ENCODE measurements at regions not wholly inside any gene's neighbourhood (a gene's known extent, or its start where the extent isn't known, plus 50 kb on each side); places are given as distances from the start of the nearest gene placed in this dataset.

GRCh38 chr5:56479126-56479525 lies 246.0 kb upstream of the ANKRD55 start:
- no peak for DNase-seq

DNA sequence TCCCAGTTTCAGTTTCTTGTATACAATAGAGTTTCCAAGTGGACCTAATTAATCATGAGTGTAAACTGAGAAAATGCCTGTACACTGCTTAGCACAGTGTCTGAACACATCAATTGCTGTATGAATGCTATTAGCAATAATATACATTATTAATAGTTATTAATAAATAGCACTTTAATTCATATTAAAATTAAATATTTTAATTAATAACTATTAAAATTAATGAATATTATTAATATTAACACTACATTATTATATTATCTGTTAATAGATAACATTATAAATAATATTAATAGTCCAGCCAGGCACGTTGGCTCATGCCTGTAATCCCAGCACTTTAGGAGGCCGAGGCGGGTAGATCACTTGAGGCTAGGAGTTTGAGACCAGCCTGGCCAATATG lies 244.9 kb upstream of the ANKRD55 start:
- no peak for DNase-seq

DNA sequence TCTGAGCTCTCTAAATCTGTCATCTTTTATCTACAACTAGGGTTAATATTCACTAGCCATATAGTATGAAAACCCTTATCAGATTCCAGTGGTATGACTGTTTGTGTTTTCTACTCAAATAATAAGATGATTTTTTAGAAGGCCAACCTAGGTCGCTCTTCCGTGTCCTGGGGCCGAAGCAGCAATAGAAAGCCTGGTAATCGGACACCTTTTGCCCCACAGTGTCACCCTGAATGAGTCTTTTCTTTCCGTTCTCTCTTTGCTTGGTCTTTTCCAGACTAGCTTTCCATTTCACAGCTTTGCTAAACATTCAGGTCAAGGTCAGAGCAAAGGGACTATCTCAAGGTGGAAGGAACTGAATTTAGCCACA lies 243.3 kb upstream of the ANKRD55 start:
- no peak for DNase-seq

DNA sequence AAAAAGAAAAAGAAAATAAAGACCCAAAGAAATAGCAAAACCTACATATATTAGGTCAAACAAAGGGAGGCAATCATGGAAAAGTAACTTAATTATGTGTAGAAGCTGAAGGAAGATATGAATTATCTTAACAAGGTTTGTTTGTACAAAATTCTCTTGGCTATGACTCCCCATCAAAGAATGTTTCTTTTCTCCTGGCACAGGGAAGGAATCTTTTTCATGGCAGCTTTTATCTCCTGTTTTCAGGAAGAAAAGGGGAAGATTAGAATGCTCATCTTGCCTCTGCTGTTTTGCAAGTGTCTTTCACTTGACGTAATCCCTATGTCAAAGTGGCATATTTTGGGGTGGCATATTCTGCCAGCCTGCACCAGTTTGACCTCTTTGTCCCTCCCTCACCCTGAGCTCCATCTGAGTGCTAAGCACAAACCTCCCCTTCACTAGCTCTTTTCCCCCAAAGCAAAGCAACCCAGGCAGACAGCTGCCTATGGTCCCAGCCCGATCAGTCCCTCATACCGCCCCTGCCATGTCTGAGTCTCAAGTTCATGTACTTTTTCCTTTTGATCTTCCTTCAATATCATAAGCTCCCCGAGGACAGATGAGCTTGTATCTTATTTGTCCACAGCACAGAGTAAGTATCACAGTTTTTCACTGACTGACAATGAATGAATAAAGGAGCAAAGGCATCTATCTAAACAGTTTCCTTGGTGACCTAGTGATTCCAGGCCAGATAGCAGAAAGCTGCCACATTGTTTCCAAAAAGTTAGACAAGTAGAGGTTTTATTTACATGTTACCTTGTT lies 242.8 kb upstream of the ANKRD55 start:
- DNase-seq = no peak

GRCh38 chr5:56471707-56472106 lies 238.6 kb upstream of the ANKRD55 start:
- no peak for DNase-seq

GRCh38 chr5:56470007-56470406 lies 236.9 kb upstream of the ANKRD55 start:
- DNase-seq = no peak

DNA sequence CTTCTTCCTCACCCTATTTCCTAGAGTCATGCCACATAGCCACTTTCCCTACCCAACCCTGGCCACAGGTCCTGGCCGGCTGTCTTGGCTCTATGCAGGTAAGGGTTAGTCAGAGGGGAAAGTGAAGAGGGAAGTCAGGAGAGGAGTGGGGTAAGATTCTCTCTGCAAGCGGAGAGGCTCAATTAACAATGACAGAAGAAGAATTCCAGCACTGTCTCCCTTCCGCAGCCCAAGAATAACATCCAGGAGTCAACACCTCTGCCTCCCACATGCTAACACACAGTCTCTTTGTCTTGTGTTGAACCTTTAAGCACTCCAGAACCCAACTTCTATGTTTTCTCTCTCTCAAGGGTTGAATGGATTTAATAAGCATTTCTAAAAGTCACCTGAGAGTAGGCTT lies 235.1 kb upstream of the ANKRD55 start:
- no peak for DNase-seq

- DNase-seq = no peak
Measured at GRCh38 chr5:56467176-56467717, 234.1 kb upstream of the ANKRD55 start.

- no peak for DNase-seq
Measured at GRCh38 chr5:56466136-56466816, 233.1 kb upstream of the ANKRD55 start.

DNA sequence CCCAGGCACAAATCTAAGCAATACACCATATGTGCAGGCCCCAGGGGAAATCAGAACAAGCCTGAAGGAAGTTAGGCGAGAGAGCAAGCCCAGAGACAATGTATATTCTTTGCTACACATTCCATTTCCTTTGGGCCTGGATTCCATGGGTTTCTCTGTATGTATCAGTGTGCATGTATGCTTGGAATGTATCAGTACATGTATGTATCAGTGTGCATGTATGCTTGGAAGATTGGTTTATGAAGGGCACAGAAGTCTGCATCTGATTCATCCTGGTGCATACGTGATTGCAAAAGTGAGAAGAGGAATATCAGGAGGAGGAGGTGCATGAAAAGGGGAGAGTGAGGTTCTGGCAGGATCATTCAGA lies 232.6 kb upstream of the ANKRD55 start:
- DNase-seq = no peak

DNA sequence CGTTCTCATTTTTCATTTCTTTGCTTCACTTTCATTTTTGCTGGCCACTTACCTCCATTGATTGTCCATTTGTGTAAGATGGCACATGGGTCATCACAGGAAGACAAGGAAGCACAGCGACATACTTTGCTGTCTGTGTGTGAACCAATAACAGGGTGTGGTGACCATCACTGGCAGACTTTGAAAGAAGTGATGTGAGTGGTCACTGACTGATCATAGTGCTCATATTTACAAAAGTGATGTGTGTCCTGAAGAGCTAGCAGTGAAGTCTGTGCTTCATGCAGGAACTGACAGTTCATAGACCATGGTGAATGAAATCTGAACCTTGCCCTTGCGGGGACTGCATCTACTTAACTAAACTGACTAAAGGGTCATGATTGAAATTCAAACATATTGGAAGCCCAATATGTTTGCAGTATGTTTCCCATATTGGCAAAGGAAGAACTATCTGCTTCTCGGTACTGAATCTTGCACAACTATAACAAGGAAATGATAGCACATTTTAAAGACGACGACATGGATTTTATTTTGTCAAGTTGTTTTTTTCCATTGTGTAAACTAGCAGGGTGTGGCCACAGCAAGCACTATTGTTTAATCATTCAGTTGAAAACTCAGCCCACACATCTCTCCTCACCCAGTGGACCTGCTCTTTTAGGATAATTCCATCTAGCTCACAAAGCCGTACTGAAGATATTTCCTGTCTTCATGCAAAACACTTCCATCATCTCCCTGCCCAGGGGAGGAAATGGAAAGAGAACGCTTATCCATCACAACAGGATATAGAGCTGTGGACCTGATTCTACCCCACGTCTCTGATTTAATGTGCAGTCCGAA lies 232.0 kb upstream of the ANKRD55 start:
- no peak for DNase-seq

GRCh38 chr5:56463944-56464571 lies 230.9 kb upstream of the ANKRD55 start:
- DNase-seq = no peak

- no peak for DNase-seq
Measured at GRCh38 chr5:56461584-56461983, 228.5 kb upstream of the ANKRD55 start.

- no peak for DNase-seq
Measured at GRCh38 chr5:56460681-56461191, 227.6 kb upstream of the ANKRD55 start.

DNA sequence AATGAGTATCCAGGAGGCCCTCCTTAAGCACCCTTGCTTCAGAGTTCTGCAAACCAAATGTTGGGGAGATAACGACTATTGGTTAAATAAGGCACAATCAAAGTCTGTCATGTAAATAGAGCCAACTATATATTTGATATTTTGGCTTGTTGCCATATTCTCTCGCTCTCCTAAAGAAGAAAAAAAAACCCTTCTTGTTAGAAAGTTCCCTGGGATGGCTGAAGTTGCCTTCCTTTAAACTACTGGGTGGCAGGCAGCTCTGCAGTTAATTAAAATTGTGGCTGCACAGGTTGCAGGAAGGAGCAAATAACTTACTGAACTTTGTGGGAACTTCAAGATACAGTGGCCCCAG lies 227.0 kb upstream of the ANKRD55 start:
- no peak for DNase-seq

GRCh38 chr5:56459394-56460194 lies 226.5 kb upstream of the ANKRD55 start:
- no peak for DNase-seq

DNA sequence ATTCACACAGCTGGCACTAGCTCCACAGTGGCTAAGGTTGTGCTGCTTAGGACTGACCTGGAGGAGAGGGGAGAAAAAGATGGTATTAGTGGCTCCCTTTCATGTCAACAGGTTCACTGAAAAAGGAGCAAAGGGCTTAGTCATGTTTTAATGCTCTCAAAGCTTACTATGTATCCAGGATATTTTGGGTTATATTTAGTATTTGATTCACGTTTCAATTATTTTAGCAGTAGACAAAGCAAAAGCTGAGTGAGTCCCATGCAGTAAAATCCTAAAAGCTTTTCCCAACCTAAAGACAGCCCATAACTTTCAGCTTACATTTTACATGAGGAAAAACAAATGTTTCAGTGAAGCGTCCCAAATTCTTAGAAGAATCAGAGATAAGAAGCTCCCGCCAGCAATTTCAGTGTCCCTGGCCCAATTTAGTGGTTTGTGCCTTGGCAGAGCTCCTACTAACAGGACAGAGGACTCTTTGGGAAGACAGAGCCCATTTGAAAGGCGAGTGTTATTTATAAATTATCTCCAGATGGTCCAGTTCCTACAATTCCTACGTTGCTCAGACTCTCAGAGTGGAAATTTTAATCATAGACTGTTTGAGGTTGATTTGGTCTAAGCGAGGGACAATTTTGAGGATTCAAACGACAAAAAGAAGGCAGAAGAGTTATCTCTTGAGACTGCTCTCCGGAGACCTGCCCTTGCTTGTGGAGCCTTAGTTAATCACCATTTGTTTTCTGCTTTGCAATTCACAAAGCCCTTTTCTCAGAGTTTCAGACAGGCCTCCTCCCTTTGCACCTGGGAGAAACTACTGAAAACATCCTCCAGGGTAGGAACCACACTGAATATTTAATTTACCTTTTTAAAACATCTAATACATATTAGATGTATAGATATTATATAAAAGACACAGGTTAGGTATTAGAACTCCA lies 225.0 kb upstream of the ANKRD55 start:
- DNase-seq = no peak

DNA sequence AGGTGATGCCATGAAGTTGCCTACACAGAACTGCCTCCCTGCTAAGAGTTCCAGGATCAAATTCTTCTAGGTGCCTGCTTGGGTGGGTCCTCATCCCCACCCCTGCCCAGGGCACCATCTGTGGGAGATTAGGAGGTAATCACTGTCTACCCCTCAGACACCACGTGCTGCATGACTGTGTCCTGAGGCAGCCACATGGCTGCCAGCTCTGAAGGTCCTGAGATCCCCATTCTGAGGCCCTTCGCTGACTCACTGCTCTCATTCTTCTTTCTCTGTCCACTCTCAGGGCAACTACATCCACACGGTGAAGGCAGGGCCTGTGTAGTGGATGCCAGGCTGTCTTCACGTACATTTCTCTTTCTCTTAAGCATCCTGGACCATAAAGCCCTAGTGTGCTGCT lies 222.9 kb upstream of the ANKRD55 start:
- no peak for DNase-seq

DNA sequence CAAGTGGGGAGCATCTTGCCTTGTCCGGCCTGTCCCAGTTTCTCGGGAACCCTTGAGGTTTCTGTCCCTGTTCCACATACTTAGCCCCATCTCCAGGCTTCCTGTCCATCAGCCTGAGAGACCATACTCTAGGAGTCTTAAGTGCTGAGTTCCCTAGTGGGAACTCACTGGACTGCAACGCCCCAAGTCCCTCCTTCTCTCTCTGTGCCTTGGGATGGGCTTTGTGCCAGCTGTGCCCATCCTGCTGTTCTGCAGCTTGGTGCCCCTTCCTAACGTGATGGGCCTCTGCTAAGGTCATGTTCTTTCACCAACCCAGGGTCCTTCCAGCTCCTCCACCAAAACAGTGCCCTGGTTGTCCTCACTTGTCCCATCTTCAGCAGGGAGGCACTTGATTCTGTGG lies 222.3 kb upstream of the ANKRD55 start:
- no peak for DNase-seq

GRCh38 chr5:56454219-56454862 lies 221.2 kb upstream of the ANKRD55 start:
- DNase-seq = no peak
